ENCODE measurements at regions not wholly inside any gene's neighbourhood (a gene's known extent, or its start where the extent isn't known, plus 50 kb on each side); places are given as distances from the start of the nearest gene placed in this dataset.

DNA sequence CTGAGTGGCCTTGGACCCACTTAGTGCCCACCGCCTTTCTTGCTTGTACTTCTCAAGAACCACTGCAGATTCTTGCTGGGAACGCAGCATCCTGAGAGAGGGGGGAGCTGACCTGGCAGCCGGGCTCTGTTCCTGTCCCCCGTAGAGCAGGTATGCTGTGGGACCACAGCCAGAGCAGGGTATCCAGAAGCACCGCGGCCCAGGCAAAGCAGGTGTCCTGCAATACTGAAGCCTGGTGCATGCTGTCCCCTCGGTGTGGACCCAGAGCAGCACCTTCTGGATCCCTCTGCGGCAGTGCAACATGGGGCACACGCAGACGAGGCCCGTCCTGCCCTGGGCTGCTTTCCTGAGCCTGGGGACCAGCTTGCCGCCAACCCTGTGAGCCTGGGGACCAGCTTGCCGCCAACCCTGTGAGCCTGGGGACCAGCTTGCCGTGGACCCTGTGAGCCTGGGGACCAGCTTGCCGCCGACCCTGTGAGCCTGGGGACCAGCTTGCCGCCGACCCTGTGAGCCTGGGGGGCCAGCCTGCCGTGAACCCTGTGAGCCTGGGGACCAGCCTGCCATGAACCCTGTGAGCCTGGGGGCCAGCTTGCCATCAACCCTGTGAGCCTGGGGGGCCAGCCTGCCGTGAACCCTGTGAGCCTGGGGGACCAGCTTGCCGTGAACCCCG lies 60.9 kb upstream of the ADGRA1 start:
- Histone ChIP-seq H3K9me3 (ENCODE audit: control insufficient read depth in 1 of 2, low read length in 2 of 2) (no peaks in the 10 kb centered on the region), H3K4me3 (ENCODE audit: low read depth in 1 of 2, low read length in 2 of 2) (no peak overlapping the region), H3K4me1 (ENCODE audit: control insufficient read depth in 1 of 2, insufficient read depth in 2 of 2, low read length in 2 of 2) (no peaks in the 10 kb centered on the region), H3K27ac (ENCODE audit: low read length) (no peak overlapping the region), H3K36me3 (ENCODE audit: control insufficient read depth in 1 of 2, insufficient read depth in 2 of 2, low read length in 2 of 2) (no peaks in the 10 kb centered on the region), H3K27me3 (ENCODE audit: low read depth, low read length) (no peaks in the 10 kb centered on the region)

DNA sequence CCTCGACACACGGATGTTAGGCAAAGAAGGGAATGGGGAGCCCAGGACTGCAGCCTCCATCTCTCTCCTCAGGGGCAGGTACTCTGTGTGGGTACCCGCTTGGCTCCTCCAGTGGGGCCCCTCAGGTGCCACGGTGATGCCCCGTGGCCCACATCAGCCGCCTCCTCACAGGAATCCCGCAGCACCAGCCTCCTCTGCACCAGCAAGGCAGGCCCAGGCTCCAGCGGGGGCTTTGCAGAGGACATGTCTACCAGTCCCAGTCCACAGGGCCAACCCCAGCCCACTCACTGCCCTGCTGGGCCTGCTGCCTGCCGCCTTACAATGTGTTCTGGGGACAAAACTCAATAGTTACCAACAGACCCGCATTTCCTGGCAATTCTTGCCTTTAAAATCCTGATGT lies 61.6 kb upstream of the ADGRA1 start:
- H3K36me3 ChIP-seq (ENCODE audit: control insufficient read depth in 1 of 2, insufficient read depth in 2 of 2, low read length in 2 of 2) = no peaks in the 10 kb centered on the region
- no peaks in the 10 kb centered on the region for H3K27me3 ChIP-seq (ENCODE audit: low read depth, low read length)
- no peaks in the 10 kb centered on the region for H3K4me1 ChIP-seq (ENCODE audit: control insufficient read depth in 1 of 2, insufficient read depth in 2 of 2, low read length in 2 of 2)
- no peak overlapping the region for H3K27ac ChIP-seq (ENCODE audit: low read length)
- H3K9me3 ChIP-seq (ENCODE audit: control insufficient read depth in 1 of 2, low read length in 2 of 2) = no peaks in the 10 kb centered on the region
- no peak overlapping the region for H3K4me3 ChIP-seq (ENCODE audit: low read depth in 1 of 2, low read length in 2 of 2)

DNA sequence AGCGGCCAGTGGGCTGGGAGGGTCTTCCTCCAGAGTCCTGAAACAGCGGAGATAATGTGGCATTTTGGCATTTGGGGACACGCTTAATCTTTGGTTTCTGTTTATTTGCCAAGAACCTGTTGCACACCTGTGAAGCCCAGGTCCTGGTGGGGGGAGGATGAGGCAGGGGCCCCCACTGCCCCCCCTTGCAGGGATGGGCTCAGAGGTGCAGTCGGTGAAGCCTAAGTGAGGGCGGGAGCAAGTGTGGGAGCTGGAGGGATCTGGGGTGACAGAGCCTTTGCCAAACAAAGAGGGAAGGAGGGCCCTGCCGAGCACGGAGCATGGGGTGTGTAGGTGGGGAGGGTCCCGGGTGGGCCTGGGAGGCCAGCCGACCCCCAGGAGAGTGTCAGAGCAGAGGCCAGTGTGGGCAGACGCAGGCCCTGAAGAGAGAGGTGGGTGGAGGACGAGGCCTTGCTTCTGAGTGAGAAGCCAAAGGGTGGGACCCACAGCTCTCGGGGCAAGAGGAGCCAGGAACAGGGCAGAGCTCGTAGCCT lies 62.1 kb upstream of the ADGRA1 start:
- Histone ChIP-seq H3K36me3 (ENCODE audit: control insufficient read depth in 1 of 2, insufficient read depth in 2 of 2, low read length in 2 of 2) (no peaks in the 10 kb centered on the region), H3K27me3 (ENCODE audit: low read depth, low read length) (no peaks in the 10 kb centered on the region), H3K9me3 (ENCODE audit: control insufficient read depth in 1 of 2, low read length in 2 of 2) (no peaks in the 10 kb centered on the region), H3K4me3 (ENCODE audit: low read depth in 1 of 2, low read length in 2 of 2) (no peak overlapping the region), H3K27ac (ENCODE audit: low read length) (no peak overlapping the region), H3K4me1 (ENCODE audit: control insufficient read depth in 1 of 2, insufficient read depth in 2 of 2, low read length in 2 of 2) (no peaks in the 10 kb centered on the region)

DNA sequence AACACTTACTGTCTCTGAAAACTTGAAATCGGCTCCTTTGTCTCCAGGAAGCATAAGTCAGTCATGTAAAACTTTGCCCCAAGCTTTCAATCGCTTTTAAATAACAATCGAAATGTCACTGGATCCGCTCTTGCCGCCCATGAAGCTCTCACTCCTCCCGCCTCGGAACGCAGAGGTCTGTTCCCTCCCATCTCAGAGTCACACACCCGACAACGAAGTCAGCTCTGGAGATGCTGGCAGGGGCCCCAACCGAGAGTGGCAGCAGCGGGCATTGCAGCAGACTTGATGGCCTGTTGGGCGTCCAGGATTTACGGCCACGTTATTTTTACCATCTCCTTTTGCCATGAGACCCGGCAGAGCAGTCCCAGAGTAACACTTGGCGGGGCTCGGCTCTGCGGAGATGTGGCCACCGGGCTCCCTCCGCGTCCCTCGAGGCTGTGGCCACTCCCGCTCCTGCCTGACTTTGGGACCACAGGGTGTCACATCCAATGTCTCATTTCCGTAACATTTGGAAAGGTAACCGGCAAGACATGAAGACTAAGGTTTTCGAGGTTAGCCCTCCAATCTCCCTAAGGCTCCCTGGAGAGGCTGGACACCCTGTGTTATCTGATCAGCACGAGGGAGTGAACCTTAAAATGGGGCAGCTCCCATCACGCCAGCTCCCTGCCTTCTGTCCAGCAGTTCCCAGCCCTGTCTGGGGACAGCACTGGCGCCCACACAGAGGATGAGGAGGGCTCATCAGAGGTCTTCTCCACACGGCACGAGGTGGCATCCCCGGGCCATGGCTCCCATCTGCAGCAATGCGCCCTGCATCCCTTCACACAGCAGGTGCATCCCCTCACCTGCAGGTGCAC lies 62.8 kb upstream of the ADGRA1 start:
- no peak overlapping the region for H3K27ac ChIP-seq (ENCODE audit: low read length)
- H3K4me3 ChIP-seq (ENCODE audit: low read depth in 1 of 2, low read length in 2 of 2) = no peak overlapping the region
- no peaks in the 10 kb centered on the region for H3K36me3 ChIP-seq (ENCODE audit: control insufficient read depth in 1 of 2, insufficient read depth in 2 of 2, low read length in 2 of 2)
- no peaks in the 10 kb centered on the region for H3K4me1 ChIP-seq (ENCODE audit: control insufficient read depth in 1 of 2, insufficient read depth in 2 of 2, low read length in 2 of 2)
- H3K9me3 ChIP-seq (ENCODE audit: control insufficient read depth in 1 of 2, low read length in 2 of 2) = no peaks in the 10 kb centered on the region
- no peaks in the 10 kb centered on the region for H3K27me3 ChIP-seq (ENCODE audit: low read depth, low read length)

DNA sequence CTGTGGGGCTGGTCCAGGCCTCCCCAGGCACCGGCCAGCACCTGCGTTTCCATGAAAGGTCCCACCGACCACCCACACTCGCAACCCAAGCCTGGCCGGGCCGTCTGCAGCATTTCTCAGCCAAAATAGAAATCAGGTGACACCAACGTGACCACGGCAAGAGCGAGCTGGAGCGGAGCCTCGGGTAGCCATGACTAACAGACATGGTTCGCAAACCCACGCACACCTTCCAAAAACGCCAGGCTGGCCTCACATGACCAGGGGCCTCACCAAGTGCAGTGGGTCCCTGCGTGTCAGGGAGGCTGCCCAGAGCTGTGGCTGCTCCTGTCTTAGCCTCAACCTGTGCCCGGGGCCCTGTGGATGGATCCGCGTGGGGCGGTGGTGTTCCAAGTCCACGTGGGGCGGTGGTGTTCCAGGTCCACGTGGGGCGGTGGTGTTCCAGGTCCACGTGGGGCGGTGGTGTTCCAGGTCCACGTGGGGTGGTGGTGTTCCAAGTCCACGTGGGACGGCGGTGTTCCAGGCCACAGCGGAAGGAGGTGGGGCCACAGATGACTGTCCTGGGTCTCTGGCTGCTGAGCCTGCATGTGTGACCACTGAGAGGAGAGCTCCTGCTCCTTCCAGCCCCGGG lies 64.4 kb upstream of the ADGRA1 start:
- no peaks in the 10 kb centered on the region for H3K27me3 ChIP-seq (ENCODE audit: low read depth, low read length)
- no peak overlapping the region for H3K27ac ChIP-seq (ENCODE audit: low read length)
- H3K36me3 ChIP-seq (ENCODE audit: control insufficient read depth in 1 of 2, insufficient read depth in 2 of 2, low read length in 2 of 2) = no peaks in the 10 kb centered on the region
- no peaks in the 10 kb centered on the region for H3K4me1 ChIP-seq (ENCODE audit: control insufficient read depth in 1 of 2, insufficient read depth in 2 of 2, low read length in 2 of 2)
- H3K4me3 ChIP-seq (ENCODE audit: low read depth in 1 of 2, low read length in 2 of 2) = no peak overlapping the region
- no peaks in the 10 kb centered on the region for H3K9me3 ChIP-seq (ENCODE audit: control insufficient read depth in 1 of 2, low read length in 2 of 2)

DNA sequence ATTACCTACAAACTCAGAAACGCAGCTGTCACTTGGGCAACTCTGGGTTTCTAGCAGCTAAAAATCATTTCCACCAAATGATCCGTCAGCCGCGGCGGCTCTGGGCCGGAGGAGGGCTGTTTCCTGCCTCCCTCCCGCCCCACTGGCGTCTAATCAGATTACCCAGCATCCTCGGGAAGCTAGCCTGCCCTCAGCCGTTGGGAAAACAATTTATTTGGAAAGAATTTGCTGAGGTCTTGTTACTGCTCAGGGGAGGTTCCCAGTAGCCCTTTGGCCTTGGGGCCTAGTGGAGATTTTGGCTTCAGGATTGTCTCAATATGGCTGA lies 65.0 kb upstream of the ADGRA1 start:
- no peaks in the 10 kb centered on the region for H3K27me3 ChIP-seq (ENCODE audit: low read depth, low read length)

DNA sequence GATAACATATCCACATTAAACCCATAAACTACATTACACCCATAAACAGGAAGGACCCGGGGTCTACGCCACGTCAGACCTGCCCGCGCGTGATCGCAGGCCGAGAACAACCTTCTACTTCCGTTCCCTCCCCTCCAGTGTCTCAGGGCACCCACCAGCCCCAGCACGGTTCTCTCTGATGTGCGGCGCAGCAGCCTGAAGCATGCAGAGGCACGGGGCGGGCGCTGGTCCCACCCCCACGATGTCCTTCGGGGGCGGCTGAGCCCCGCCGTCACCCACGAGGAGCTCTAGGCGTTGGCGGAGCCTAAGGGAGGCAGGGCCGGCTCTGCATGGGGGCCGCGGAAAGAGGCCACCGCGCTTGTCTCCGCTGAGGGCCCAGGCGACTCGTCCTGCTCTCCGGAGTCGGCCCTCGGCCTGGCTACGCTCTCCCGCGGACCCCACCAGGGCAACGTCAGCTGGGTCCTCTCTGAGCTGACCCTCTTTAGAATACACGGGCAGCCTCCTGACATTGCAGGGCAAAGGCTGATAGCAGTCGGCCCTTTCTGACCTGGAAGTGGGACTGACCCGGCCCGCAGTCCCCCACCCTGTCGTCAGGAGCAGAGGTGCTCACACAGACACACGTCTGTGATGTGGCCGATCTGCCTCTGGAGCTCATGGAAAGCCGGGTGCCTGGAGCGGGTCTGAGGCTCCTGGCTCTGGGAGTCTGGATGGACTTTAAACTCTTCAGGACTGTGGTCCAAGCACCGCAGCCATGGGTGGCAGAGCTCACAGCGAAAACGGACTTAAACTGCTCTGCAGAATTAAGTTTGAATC lies 65.6 kb upstream of the ADGRA1 start:
- no peaks in the 10 kb centered on the region for H3K4me1 ChIP-seq (ENCODE audit: control insufficient read depth in 1 of 2, insufficient read depth in 2 of 2, low read length in 2 of 2)
- no peak overlapping the region for H3K4me3 ChIP-seq (ENCODE audit: low read depth in 1 of 2, low read length in 2 of 2)
- H3K36me3 ChIP-seq (ENCODE audit: control insufficient read depth in 1 of 2, insufficient read depth in 2 of 2, low read length in 2 of 2) = no peaks in the 10 kb centered on the region
- H3K9me3 ChIP-seq (ENCODE audit: control insufficient read depth in 1 of 2, low read length in 2 of 2) = no peaks in the 10 kb centered on the region
- H3K27me3 ChIP-seq (ENCODE audit: low read depth, low read length) = no peaks in the 10 kb centered on the region
- no peak overlapping the region for H3K27ac ChIP-seq (ENCODE audit: low read length)

More for the DNA sequence above, 65.0 kb upstream of the ADGRA1 start:
- H3K4me3 ChIP-seq (ENCODE audit: low read depth in 1 of 2, low read length in 2 of 2) = no peak overlapping the region
- no peaks in the 10 kb centered on the region for H3K9me3 ChIP-seq (ENCODE audit: control insufficient read depth in 1 of 2, low read length in 2 of 2)
- H3K36me3 ChIP-seq (ENCODE audit: control insufficient read depth in 1 of 2, insufficient read depth in 2 of 2, low read length in 2 of 2) = no peaks in the 10 kb centered on the region
- no peak overlapping the region for H3K27ac ChIP-seq (ENCODE audit: low read length)
- H3K4me1 ChIP-seq (ENCODE audit: control insufficient read depth in 1 of 2, insufficient read depth in 2 of 2, low read length in 2 of 2) = no peaks in the 10 kb centered on the region

DNA sequence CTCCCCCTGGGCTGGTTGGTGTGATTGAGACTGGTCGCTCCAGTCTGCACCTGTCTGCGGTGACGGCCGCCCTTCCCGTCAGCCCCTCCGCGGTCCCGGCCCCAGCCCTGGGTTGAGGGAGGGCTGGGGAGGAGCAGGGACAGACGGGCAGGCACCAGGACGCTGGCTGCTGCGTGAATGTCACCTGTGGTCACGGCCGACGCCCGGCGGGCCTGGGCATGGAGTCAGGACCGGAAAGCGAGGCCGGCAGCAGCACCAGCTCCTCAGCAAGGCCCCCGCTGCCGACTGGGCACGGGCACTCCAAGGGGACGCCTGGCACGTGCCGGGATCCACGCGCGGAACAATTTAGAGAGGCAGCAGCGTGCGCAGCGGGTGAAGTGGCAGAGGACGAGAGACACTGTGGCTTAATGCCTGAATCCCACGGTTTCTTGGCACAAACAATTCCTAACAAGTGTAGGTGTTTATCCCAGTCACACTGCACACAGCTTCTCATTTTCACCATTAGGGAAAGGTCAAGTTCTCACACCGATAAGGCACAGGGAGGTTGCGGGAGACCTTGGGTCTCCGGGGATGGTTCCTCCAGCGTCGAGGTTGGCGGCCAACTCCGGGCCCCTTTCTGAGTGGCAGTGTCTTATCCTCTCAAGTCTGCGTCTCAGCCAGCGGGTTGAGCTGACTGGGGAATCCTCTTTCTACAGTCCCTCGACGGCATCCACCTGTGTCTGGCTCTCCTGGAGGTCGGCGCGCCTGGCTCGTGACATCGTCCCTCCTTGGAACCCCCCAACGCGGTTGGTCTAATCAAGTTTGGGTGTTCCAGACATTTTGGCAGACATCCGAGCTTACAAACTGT lies 66.4 kb upstream of the ADGRA1 start:
- no peaks in the 10 kb centered on the region for H3K9me3 ChIP-seq (ENCODE audit: control insufficient read depth in 1 of 2, low read length in 2 of 2)
- H3K36me3 ChIP-seq (ENCODE audit: control insufficient read depth in 1 of 2, insufficient read depth in 2 of 2, low read length in 2 of 2) = no peaks in the 10 kb centered on the region
- H3K4me1 ChIP-seq (ENCODE audit: control insufficient read depth in 1 of 2, insufficient read depth in 2 of 2, low read length in 2 of 2) = no peaks in the 10 kb centered on the region
- H3K27me3 ChIP-seq (ENCODE audit: low read depth, low read length) = no peaks in the 10 kb centered on the region
- H3K27ac ChIP-seq (ENCODE audit: low read length) = no peak overlapping the region
- no peak overlapping the region for H3K4me3 ChIP-seq (ENCODE audit: low read depth in 1 of 2, low read length in 2 of 2)

DNA sequence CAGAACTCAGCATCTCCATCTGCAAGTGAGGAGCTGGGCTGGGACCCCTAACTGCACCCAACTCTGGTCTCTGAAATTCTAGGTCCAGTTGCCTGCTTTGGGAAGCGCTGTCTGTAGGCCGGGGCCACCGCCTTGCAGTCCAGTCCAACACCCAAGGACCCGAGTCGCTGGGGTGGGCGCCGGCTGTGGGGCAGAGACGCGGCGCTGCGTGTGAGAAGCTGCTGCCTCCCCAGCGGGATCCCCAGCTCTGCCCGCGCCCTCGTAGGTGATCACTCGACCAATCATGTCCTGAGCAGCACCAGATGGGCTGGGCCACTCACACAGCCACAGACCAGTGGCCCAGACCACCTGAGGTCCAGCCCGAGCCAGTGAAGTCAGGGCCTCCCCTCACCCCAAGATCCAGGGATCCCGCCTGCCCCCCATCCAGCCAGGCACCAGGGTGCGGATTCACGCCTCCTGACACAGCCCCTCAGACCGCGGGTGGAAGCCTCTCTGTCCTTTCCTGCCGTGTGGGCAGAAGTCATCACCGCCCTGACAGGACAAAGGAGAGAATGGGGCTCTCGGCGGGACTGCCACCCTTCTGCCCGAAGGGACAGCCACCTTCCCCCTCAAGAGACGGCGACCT lies 67.4 kb upstream of the ADGRA1 start:
- no peaks in the 10 kb centered on the region for H3K9me3 ChIP-seq (ENCODE audit: control insufficient read depth in 1 of 2, low read length in 2 of 2)
- no peak overlapping the region for H3K4me3 ChIP-seq (ENCODE audit: low read depth in 1 of 2, low read length in 2 of 2)
- no peaks in the 10 kb centered on the region for H3K4me1 ChIP-seq (ENCODE audit: control insufficient read depth in 1 of 2, insufficient read depth in 2 of 2, low read length in 2 of 2)
- no peaks in the 10 kb centered on the region for H3K27me3 ChIP-seq (ENCODE audit: low read depth, low read length)
- H3K36me3 ChIP-seq (ENCODE audit: control insufficient read depth in 1 of 2, insufficient read depth in 2 of 2, low read length in 2 of 2) = no peaks in the 10 kb centered on the region
- H3K27ac ChIP-seq (ENCODE audit: low read length) = no peak overlapping the region

DNA sequence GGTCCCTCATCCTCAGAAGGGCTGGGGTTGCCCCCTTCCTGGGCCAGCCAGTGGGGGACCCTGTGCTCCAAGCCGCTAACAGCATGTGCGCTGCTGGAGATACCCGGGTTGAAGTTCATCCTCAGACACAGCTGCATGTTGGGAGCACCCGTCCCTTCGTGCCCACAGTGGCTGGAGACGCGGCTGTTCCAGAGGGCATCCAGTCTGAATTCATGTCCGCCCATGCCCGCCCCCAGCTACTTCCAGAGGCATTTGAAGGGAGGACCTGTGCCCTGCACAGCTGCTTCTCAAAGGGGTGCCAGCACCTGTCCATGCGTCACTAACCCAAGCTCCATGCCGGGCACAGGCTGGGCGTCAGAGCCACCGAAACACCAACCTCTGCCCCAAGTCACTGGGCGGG lies 68.1 kb upstream of the ADGRA1 start:
- Histone ChIP-seq H3K36me3 (ENCODE audit: control insufficient read depth in 1 of 2, insufficient read depth in 2 of 2, low read length in 2 of 2) (no peaks in the 10 kb centered on the region), H3K4me3 (ENCODE audit: low read depth in 1 of 2, low read length in 2 of 2) (no peak overlapping the region), H3K4me1 (ENCODE audit: control insufficient read depth in 1 of 2, insufficient read depth in 2 of 2, low read length in 2 of 2) (no peaks in the 10 kb centered on the region), H3K9me3 (ENCODE audit: control insufficient read depth in 1 of 2, low read length in 2 of 2) (no peaks in the 10 kb centered on the region), H3K27ac (ENCODE audit: low read length) (no peak overlapping the region), H3K27me3 (ENCODE audit: low read depth, low read length) (no peaks in the 10 kb centered on the region)

Data from muscle layer of duodenum (tissue), 2 donors.